Right cardiac atrium (tissue), 5 donors: ENCODE measurements at regions not wholly inside any gene's neighbourhood (a gene's known extent, or its start where the extent isn't known, plus 50 kb on each side); places are given as distances from the start of the nearest gene placed in this dataset.
A peak's percentile ranks its signal among the peaks of the same experiment; 100 is the strongest.

ENCODE experiments used
- ATAC-seq, 2 donors: fragments of 200-7000 bp; cut with Tn5 transposase; one replicate each; pipeline versions ENCODE4 v1.8.0 to v1.9.1; 2020; ENCODE audit warnings: moderate library complexity in 2 of 2, mild to moderate bottlenecking in 1 of 2
- DNase-seq, 3 donors: peaks; one replicate each; pipeline ENCODE4 v3.0.0-alpha.2; 2020
- H3K27ac ChIP-seq: one replicate; pipeline ENCODE4 v1.5.1; 2013; ENCODE audit warnings: mild to moderate bottlenecking, low read length, control low read depth, moderate library complexity
- H3K27me3 ChIP-seq: one replicate; pipeline ENCODE4 v1.6.1; 2013; ENCODE audit not compliant: control insufficient read depth, insufficient read depth
- H3K4me1 ChIP-seq: one replicate; pipeline ENCODE4 v1.6.1; 2013; ENCODE audit warnings: low read length; ENCODE audit not compliant: control insufficient read depth, insufficient read depth
- H3K4me3 ChIP-seq: one replicate; pipeline ENCODE4 v1.5.1; 2013; ENCODE audit warnings: low read length, control low read depth
- H3K9me3 ChIP-seq: one replicate; pipeline ENCODE4 v1.6.1; 2013; ENCODE audit warnings: low read length; ENCODE audit not compliant: control insufficient read depth
- WGBS: extraction: QIAGEN DNeasy Blood & Tissue Kit; methylation state at CpG from one replicate; pipeline ENCODE4 v1.1.7; 2013; 5-methylcytosine and 5-hydroxymethylcytosine counted together
- intact Hi-C, 4 donors: fragments of 100-400 bp; cut with DNase I; formaldehyde crosslinking; loops; one replicate each; pipeline versions ENCODE4 v1.11.0 to v1.14.0; 2022 to 2023
- donor health status: healthy with polysubstance abuse.
- donor health status: DM: no; HTN: yes; CAD: no.
- donor health status: DM: no; HTN: no; CAD: no.
- donor health status: DM: no; HTN: yes; CAD: no; lungs with severe emphysema.
- donor health status: DM: yes; HTN: yes; CAD: no.

DNA sequence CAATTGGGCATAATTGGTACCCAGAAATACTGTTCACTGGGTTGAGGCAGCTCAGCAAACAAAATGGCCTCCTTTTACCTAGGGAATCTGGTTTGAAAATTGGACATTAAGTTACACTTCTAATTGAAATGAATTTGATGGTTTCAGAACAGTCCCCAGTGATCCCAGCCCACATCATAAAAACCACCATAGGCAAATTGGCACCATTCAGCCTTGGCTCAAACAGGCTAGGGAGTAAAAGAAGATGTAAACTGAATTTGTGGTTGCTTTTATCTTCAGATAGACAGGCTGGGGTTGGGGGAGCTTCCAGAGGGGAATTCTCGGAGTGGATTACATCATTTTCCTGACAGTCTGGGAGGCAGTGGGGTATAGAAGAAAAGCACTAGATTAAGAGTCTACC lies 576.5 kb downstream of the MID1IP1 start:
- ATAC-seq, result no peak
- no peak for DNase-seq
- Histone ChIP-seq H3K27ac (no peak overlapping the region), H3K9me3 (no peaks in the 10 kb centered on the region), H3K4me1 (no peaks in the 10 kb centered on the region), H3K27me3 (no peaks in the 10 kb centered on the region), H3K4me3 (no peak overlapping the region)
- intact Hi-C loops, result no loop called here
- 89% methylated on average over 1 of the region's 1 CpG for WGBS

DNA sequence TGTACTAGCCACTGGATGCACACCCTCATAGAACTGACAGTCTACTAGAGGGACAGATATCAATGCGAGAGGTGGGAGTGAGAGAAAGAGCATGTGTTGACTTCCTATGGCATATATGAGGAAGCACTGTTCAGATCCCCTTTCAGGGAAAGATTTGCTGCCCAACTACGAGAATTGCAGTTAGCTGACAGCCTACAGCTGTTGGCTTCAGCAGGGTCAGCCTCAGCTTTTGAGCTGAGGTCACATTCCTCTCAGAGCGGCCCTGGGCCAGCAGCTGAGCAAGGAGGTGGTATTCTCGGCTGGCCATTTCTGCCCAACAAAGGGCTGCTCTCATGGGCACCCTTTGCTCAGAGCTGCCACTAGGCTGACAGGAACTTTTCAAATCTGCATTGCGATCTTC lies 580.2 kb downstream of the MID1IP1 start:
- Histone ChIP-seq H3K9me3 (no peaks in the 10 kb centered on the region), H3K27ac (no peak overlapping the region), H3K27me3 (no peaks in the 10 kb centered on the region), H3K4me1 (no peaks in the 10 kb centered on the region), H3K4me3 (no peak overlapping the region)
- ATAC-seq (peak in 1 of 2 donors; percentile 22), DNase-seq (no peak)
- intact Hi-C loops, result no loop called here
- WGBS, result 62% methylated on average over 5 of the region's 5 CpGs

DNA sequence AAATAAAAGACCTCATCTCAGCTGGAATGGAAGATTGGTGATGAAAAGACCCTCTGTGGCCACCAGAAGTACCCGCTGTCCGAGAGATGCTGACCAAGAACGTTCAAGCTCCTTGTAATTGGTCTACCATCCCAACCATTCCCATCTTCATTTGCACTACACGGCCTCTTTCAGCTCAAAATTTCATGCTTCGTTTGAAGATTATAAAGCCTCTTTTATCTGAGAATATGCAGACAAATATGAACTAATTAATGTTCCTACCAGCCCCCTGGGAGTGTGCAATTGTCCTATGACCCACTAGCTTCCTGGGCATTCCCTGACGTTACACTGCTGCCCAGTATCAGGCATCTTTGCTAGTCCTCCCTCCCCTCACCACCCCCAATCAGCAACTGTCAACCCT lies 583.7 kb downstream of the MID1IP1 start:
- ATAC-seq (no peak), DNase-seq (no peak)
- 89% methylated on average over 6 of the region's 6 CpGs for WGBS
- intact Hi-C loops, result no loop called here
- H3K27ac ChIP-seq, result no peak overlapping the region
- no peaks in the 10 kb centered on the region for H3K9me3 ChIP-seq
- no peaks in the 10 kb centered on the region for H3K27me3 ChIP-seq
- no peaks in the 10 kb centered on the region for H3K4me1 ChIP-seq
- no peak overlapping the region for H3K4me3 ChIP-seq

DNA sequence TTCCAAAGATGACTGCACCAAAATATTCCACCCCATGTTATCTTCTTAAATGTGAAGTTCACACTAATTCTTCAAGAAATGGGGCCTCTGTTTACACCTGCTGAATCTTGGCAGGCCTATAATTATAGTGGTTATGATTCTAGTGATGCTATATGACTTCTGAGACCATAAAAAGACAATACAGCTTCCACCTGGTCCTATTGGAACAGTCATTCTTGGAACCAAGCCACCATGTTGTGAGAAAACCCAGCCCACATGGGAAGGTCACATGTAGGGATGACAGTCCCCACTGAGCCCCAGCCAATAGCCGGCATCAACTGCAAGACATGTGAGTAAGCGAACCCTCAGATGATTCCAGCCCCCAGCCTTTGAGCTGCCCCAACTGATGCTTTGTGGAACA lies 587.5 kb downstream of the MID1IP1 start:
- H3K27ac ChIP-seq, result no peak overlapping the region
- no peaks in the 10 kb centered on the region for H3K9me3 ChIP-seq
- 98% methylated on average over 2 of the region's 2 CpGs for WGBS
- ATAC-seq (no peak), DNase-seq (no peak)
- intact Hi-C loops, result no loop called here
- H3K4me3 ChIP-seq, result no peak overlapping the region
- H3K4me1 ChIP-seq, result no peaks in the 10 kb centered on the region
- no peaks in the 10 kb centered on the region for H3K27me3 ChIP-seq

DNA sequence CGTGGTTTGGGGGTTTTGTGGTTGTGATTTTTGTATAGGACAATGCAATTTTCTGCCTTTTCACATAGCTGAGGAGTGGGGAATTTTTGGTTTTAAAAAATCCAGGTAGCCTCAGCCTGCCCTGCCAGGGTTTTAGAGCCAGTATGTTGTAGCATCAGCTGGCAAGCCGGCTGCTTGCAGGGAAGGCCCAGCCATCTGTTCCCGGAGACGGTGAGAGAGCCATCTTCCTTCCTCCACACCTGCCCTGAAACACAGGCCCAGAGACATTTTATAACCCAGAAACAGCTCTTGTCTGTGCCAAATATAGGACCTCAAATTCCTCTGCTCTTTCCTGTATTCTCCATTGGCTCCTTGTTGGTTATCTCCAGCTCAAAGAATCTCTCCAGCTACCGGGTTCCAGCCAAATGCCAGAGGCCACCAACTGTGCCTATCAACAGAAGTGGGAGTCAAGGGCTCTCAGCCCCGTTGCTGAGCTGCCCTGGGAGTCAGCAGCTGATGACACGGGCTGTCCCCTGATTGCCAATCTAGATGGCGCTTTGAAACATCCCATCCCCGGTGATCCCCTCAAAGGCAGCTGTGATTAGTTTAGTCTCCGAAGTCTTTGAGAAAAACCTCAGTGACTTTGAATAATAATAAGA lies 595.2 kb downstream of the MID1IP1 start:
- DNase-seq (no peak), ATAC-seq (no peak)
- no peaks in the 10 kb centered on the region for H3K4me1 ChIP-seq
- no peak overlapping the region for H3K4me3 ChIP-seq
- H3K9me3 ChIP-seq, result no peaks in the 10 kb centered on the region
- no peak overlapping the region for H3K27ac ChIP-seq
- 66% methylated on average over 10 of the region's 10 CpGs for WGBS
- intact Hi-C loops, result no loop called here
- H3K27me3 ChIP-seq, result no peaks in the 10 kb centered on the region

DNA sequence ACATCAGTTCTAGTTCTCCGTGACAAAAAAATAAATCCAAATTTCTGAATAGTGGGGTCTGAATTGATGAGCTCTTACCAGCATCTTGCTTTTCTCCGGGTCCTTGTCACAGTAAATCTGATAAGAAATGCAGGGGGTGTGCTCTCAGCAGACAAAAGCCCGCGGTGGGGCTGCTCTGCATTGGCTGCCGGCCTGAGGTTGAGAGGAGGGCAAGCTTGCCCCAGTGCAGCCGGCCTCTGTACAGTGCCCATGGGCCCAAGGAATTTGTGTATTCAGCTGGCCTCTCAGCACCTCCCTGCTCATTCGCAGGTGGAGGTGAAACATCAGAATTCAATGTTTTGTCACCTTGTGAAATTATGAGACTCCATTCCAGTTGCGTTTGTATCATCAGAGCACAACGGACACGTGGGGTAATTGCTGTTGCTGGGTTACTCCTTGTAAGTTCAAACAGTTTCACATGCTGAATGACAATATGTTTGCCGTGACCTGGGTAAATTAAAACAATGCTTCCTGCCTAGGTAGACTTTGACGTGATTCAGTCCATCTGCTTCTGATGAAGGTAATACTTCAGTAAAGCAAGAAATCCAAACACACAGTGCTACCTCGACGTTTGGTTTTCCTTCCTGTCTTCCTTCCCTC lies 596.4 kb downstream of the MID1IP1 start:
- intact Hi-C loops, result no loop called here
- H3K9me3 ChIP-seq, result no peaks in the 10 kb centered on the region
- 85% methylated on average over 14 of the region's 14 CpGs for WGBS
- no peaks in the 10 kb centered on the region for H3K27me3 ChIP-seq
- H3K27ac ChIP-seq, result no peak overlapping the region
- no peaks in the 10 kb centered on the region for H3K4me1 ChIP-seq
- DNase-seq (no peak), ATAC-seq (no peak)
- no peak overlapping the region for H3K4me3 ChIP-seq

DNA sequence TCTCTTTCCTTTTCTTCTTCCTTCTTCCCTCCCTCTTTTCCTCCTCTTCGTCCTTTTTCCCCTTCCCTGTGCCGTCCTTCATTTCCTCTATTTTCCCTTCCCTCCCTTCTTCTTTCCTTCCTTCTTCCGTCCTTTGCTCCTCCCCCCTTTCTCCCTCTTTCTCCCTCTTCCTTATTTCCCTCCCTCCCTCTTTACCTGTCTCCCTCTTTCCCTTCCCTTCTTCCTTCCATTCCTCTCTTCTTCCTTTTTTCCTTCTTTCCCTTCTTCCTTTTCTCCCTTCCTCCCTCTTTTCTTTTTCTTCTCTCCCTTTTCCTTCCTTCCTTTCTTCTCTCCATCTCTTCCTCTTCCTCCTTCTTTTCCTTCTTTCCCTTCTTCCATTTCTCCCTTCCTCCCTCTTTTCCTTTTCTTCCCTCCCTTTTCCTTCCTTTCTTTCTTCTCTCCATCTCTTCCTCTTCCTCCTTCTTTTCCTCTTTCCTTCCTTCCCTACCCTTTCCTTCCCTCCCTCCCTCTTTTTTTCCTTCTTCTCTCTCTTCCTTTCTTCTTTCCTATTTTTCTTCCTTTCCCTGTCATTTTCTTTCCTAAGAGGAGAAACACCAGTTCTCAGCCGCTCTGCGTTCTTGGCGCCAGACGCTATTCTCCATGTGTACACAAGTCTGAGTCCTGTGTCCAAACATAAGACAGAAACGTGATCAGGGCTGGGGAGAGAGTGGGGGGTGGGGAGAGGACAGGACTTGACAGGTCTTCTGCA lies 597.1 kb downstream of the MID1IP1 start:
- H3K4me3 ChIP-seq, result no peak overlapping the region
- 54% methylated on average over 8 of the region's 8 CpGs for WGBS

DNA sequence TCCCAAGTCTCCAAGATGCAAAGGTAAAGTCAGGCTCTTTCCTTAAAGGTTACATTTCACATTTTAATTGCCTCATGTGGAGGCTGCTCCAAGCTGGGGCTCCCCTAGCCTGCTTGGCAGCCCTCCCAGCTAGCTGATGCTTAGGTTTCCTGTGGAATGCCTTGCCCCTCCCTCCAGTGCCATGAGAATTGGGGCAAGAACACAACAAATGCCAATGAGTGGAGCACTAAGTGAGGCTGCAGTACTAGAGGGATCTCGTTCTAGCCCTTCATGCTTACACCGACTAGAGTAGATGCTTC lies 597.7 kb downstream of the MID1IP1 start:
- DNase-seq (peak; percentile 40 to 76 (median 62)), ATAC-seq (peak in 1 of 2 donors; percentile 45)
- Histone ChIP-seq H3K9me3 (no peaks in the 10 kb centered on the region), H3K27me3 (no peaks in the 10 kb centered on the region), H3K4me1 (no peaks in the 10 kb centered on the region), H3K27ac (no peak overlapping the region), H3K4me3 (no peak overlapping the region)
- intact Hi-C loops, result no loop called here
- 41% methylated on average over 2 of the region's 2 CpGs for WGBS

More for the DNA sequence above, 597.1 kb downstream of the MID1IP1 start:
- DNase-seq (peak in 1 of 3 donors; percentile 54), ATAC-seq (no peak)
- Histone ChIP-seq H3K27ac (no peak overlapping the region), H3K27me3 (no peaks in the 10 kb centered on the region), H3K9me3 (no peaks in the 10 kb centered on the region), H3K4me1 (no peaks in the 10 kb centered on the region)
- intact Hi-C loops, result no loop called here

DNA sequence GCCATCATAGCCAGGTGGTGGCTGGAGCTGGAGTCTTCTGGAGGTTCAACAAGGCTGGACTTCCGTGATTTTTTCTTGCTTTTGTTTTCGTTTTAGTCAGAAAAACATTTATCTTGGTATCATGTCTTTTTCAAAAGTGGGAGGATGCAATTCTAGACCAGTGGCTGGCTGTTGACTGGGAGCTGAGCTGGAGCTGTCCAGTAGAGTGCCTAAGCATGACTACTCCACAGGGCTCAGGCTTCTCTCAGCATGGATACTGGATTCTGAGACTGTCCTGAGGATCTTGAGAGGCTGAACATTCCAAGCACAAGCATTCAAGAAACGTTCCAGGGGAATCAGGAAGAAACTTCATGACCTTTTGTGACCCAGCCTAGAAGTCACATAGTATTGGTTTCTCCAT lies 598.1 kb downstream of the MID1IP1 start:
- WGBS, result 12% methylated on average over 3 of the region's 3 CpGs
- no peak for ATAC-seq

DNA sequence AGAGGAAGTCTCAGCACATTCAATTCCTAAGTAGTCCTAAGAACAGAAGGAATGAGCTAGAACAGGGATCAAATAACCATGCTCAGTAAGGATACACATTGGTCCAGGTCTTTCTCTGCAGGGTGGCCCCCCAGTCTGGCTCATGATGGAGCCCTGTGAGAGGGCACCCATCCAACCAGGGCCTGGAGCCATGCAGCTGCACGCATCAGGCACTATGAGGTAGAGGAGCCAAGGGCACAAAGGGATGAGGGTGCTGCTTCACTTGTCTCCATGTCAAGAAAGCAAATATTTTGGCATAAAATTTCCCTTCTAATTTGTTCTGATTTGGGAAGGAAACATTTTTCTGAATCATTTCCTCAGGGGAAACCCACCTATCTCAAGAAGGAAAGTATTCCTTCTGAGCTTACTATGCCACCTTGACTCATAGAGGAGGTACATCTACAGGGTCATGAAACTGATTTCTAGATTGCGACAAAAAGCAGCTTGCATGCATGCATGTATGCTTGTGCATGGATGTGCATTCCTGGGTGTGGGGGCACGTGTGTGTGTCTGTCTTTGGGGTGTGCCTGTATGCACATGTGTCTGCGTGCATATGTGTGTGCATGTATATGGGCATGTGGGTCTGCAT lies 600.3 kb downstream of the MID1IP1 start:
- Histone ChIP-seq H3K4me1 (no peaks in the 10 kb centered on the region), H3K4me3 (no peak overlapping the region), H3K27ac (no peak overlapping the region), H3K27me3 (no peaks in the 10 kb centered on the region), H3K9me3 (no peaks in the 10 kb centered on the region)
- no peak for ATAC-seq
- intact Hi-C loops, result no loop called here
- 90% methylated on average over 4 of the region's 4 CpGs for WGBS
- no peak for DNase-seq

More for the DNA sequence above, 598.1 kb downstream of the MID1IP1 start:
- no peaks in the 10 kb centered on the region for H3K4me1 ChIP-seq
- H3K27me3 ChIP-seq, result no peaks in the 10 kb centered on the region
- no peak overlapping the region for H3K4me3 ChIP-seq
- H3K9me3 ChIP-seq, result no peaks in the 10 kb centered on the region
- no peak overlapping the region for H3K27ac ChIP-seq
- DNase-seq, result no peak
- intact Hi-C loops, result no loop called here

DNA sequence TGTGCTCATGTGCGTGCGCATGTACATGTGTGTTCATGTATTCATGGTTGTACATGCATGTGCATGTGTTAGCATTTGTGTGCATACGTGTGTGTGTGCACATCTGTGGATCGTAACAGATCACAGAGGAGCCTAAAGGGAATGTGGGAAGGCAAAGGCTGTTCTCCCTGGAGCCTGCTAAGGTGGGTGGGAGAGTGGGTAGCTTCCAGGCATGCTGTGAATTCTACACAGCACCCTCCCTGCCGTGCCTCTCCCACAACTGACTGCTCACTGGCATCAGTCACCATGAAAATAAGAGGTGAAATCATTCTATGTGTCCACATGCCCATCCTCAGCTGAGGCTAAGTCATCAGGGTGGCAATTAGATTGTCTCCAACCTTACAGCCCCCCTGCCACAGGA lies 600.9 kb downstream of the MID1IP1 start:
- Histone ChIP-seq H3K4me3 (no peak overlapping the region), H3K27ac (no peak overlapping the region), H3K27me3 (no peaks in the 10 kb centered on the region), H3K4me1 (no peaks in the 10 kb centered on the region), H3K9me3 (no peaks in the 10 kb centered on the region)
- ATAC-seq, result no peak
- no peak for DNase-seq
- intact Hi-C loops, result no loop called here
- 98% methylated on average over 5 of the region's 5 CpGs for WGBS
